PC-3 (cell line): ENCODE measurements at regions not wholly inside any gene's neighbourhood (a gene's known extent, or its start where the extent isn't known, plus 50 kb on each side); places are given as distances from the start of the nearest gene placed in this dataset.

Experiments used
- ATAC-seq: fragments of 200-7000 bp; cut with Tn5 transposase; 2 replicates; pipeline ENCODE4 v1.9.1; 2020; ENCODE audit warnings: mild to moderate bottlenecking, moderate library complexity
- BruUV-seq: library from RNA; stranded (reverse); fragments of 400-500 nt; replicated peaks from 2 replicates; lab custom pipeline; 2021; lab: Mats Ljungman, UMichigan
- CTCF ChIA-PET: fragments of 300-600 bp; sonication (Branson Sonifier 250); formaldehyde crosslinking; loops from one replicate; lab custom pipeline; 2022; ENCODE audit warnings: antibody characterized with exemption; lab: Charles Lee
- POLR2A ChIA-PET: fragments of 300-600 bp; sonication (Branson Sonifier 250); formaldehyde crosslinking; loops from one replicate; lab custom pipeline; 2022; ENCODE audit warnings: antibody characterized with exemption; ENCODE audit not compliant: unreplicated experiment; lab: Charles Lee
- DNase-seq: peaks from one replicate; pipeline ENCODE4 v3.0.0-alpha.2; 2015
- H2AFZ ChIP-seq: fragments of 300-600 bp; sonication (generic); 2 replicates; pipeline ENCODE4 v1.6.0; 2016; ENCODE audit warnings: antibody characterized with exemption, low read length
- H3F3A ChIP-seq: fragments of 300-600 bp; sonication (generic); one replicate; pipeline ENCODE4 v1.6.0; 2017; ENCODE audit warnings: antibody characterized with exemption, low read length, control low read depth, mild to moderate bottlenecking; ENCODE audit not compliant: unreplicated experiment
- H3K27ac ChIP-seq: fragments of 300-600 bp; sonication (generic); 2 replicates; pipeline ENCODE4 v1.5.1; 2016; ENCODE audit warnings: mild to moderate bottlenecking, low read length
- H3K27me3 ChIP-seq: fragments of 300-600 bp; sonication (generic); 2 replicates; pipeline ENCODE4 v1.6.1; 2016; ENCODE audit warnings: low read length, mixed read lengths
- H3K36me3 ChIP-seq: fragments of 300-600 bp; sonication (generic); 2 replicates; pipeline ENCODE4 v1.6.1; 2016; ENCODE audit warnings: low read depth, mixed run types, low read length, mixed read lengths
- H3K4me1 ChIP-seq: fragments of 300-600 bp; sonication (generic); 2 replicates; pipeline ENCODE4 v1.5.1; 2016; ENCODE audit warnings: low read length; ENCODE audit not compliant: insufficient read depth
- H3K4me2 ChIP-seq: fragments of 300-600 bp; sonication (generic); 2 replicates; pipeline ENCODE4 v1.6.0; 2016; ENCODE audit warnings: low read length
- H3K4me3 ChIP-seq: fragments of 300-600 bp; sonication (generic); 2 replicates; pipeline ENCODE4 v1.5.1; 2016; ENCODE audit warnings: mild to moderate bottlenecking, low read length, mixed read lengths
- H3K79me2 ChIP-seq: fragments of 300-600 bp; sonication (generic); 2 replicates; pipeline ENCODE4 v1.6.1; 2017; ENCODE audit warnings: low read length, mixed read lengths
- H3K9ac ChIP-seq: fragments of 300-600 bp; sonication (generic); 2 replicates; pipeline ENCODE4 v1.6.0; 2016; ENCODE audit warnings: mild to moderate bottlenecking, low read length
- H3K9me2 ChIP-seq: fragments of 300-600 bp; sonication (generic); replicated peaks from 2 replicates; pipeline ENCODE4 v1.6.1; 2016; ENCODE audit warnings: mixed run types, low read length, mixed read lengths
- H3K9me3 ChIP-seq: fragments of 300-600 bp; sonication (generic); 2 replicates; pipeline ENCODE4 v1.6.1; 2016; ENCODE audit warnings: low read length, mixed read lengths
- H4K20me1 ChIP-seq: fragments of 300-600 bp; sonication (generic); 2 replicates; pipeline ENCODE4 v1.6.1; 2016; ENCODE audit warnings: low read length, mixed read lengths
- CTCF ChIP-seq: fragments of 300-600 bp; sonication (generic); conservative IDR thresholded peaks from 2 replicates; pipeline ENCODE4 v1.5.1; 2017; ENCODE audit warnings: antibody characterized with exemption, low read depth, mild to moderate bottlenecking, low read length
- EZH2 ChIP-seq: fragments of 300-600 bp; sonication (generic); IDR thresholded peaks from one replicate; pipeline ENCODE4 v1.6.1; 2017; ENCODE audit warnings: antibody characterized with exemption, mild to moderate bottlenecking, low read length; ENCODE audit not compliant: unreplicated experiment
- EZH2phosphoT487 ChIP-seq: fragments of 300-600 bp; sonication (generic); IDR thresholded peaks from 2 replicates; pipeline ENCODE4 v1.6.1; 2018; ENCODE audit warnings: mild to moderate bottlenecking, antibody characterized with exemption, low read length, borderline replicate concordance
- intact Hi-C: fragments of 100-400 bp; cut with micrococcal nuclease; formaldehyde crosslinking; loops from 2 replicates; pipeline ENCODE4 v1.9.0; 2023

DNA sequence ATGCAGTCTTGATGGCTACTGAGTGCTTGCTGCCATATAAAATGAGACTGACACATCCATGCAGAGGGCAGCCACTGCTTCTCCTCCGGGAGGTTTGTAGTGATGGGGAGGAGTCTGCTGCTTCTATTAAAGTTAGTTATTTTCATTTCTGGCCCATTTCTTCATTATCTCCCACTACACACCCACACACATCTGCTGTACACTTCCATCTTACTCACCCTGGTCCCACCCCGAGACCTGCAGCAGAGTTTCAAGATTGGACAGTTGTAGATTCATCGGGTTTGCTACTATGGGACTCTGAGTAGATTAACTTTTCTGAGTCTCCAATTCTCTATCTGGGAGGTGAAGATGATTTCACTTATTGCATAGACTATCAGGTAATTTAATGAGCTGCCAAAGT is 176.2 kb upstream of the SNX19 start:
- Histone ChIP-seq H4K20me1 (no peaks in the 10 kb centered on the region), H3K36me3 (no peaks in the 10 kb centered on the region), H3K9ac (no peak overlapping the region), H3K4me2 (no peak overlapping the region), H3K27ac (no peak overlapping the region), H3K4me3 (no peak overlapping the region), H3F3A (no peaks in the 10 kb centered on the region), H3K79me2 (no peaks in the 10 kb centered on the region), H3K9me2 (no peaks in the 10 kb centered on the region), H3K4me1 (no peaks in the 10 kb centered on the region), H3K27me3 (peaks cover 25% of the 10 kb centered on the region; the same call in 1 of the 2 replicates), H2AFZ (no peak overlapping the region), H3K9me3 (no peaks in the 10 kb centered on the region)
- intact Hi-C loops = no loop called here
- no peak for DNase-seq
- ChIA-PET CTCF (no interaction called here), POLR2A (no interaction called here)
- ATAC-seq = no peak
- no TSS peak for BruUV-seq
- TF ChIP-seq CTCF = no peak
- no peak for TF ChIP-seq EZH2
- TF ChIP-seq EZH2phosphoT487 = no peak

DNA sequence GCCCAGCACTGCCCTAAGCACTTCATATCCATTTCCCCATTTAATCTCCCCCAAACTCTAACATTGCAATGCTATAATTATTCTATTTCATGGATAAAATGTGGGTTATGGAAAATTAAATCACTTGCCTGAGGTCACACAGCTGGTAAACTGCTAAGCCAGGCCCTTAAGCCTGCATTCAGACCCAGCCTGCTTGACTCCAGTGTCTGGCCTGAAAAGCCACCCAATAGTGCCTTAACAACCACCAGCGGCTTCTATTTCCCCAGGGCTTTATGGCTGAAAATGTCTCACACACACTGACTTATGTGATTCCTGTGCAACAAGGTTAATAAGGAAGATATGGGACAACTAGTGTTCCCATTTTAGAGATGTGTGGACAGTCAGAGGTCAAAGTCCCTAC is 178.5 kb upstream of the SNX19 start:
- no peaks in the 10 kb centered on the region for H3K9me2 ChIP-seq
- H3F3A ChIP-seq = no peaks in the 10 kb centered on the region
- DNase-seq = no peak
- no peak overlapping the region for H3K4me2 ChIP-seq
- no peak overlapping the region for H3K9ac ChIP-seq
- H3K79me2 ChIP-seq = no peaks in the 10 kb centered on the region
- POLR2A ChIA-PET = no interaction called here
- BruUV-seq = no TSS peak
- CTCF ChIA-PET = no interaction called here
- H4K20me1 ChIP-seq = no peaks in the 10 kb centered on the region
- no peak overlapping the region for H3K4me3 ChIP-seq
- H3K4me1 ChIP-seq = peaks cover 15% of the 10 kb centered on the region
- TF ChIP-seq EZH2phosphoT487 (no peak), EZH2 (no peak), CTCF (no peak)
- no peaks in the 10 kb centered on the region for H3K9me3 ChIP-seq
- no peaks in the 10 kb centered on the region for H3K36me3 ChIP-seq
- intact Hi-C loops = no loop called here
- no peak for ATAC-seq
- peaks cover 15% of the 10 kb centered on the region; the same call in 1 of the 2 replicates for H3K27me3 ChIP-seq
- H2AFZ ChIP-seq = no peak overlapping the region
- H3K27ac ChIP-seq = no peak overlapping the region

DNA sequence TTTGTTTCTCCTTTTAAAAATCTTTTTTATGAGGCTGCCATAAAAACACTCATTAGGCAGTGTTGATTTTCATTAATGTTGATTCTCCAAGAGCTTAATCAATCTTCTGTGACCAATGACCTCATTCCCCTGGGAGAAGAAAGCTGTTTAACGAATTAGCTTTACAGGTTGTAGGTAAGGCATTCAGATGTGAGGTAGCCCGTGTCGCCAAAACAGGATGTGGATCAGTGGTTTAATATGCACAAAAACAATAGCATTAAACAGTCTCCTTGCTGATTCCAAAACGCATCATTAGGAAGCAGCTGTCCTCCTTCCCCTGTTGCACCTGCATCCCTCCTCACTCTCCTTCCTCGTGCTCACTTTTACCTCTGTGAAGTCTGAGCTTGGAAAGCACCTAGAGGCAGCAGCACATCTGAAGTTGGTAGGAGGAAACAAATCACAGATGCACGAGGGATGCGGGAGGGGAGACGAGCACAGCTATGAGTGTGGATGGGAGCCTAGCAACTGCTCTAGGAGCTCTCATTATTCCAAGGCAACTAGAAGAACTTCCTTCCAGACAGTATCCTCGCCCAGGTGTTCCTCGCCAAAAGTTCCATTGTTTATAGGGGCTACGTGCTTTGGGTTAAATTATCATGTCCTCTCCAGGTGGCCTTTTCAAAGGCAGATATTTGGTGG is 179.4 kb upstream of the SNX19 start:
- Histone ChIP-seq H3K9ac (no peak overlapping the region), H3K4me1 (peaks cover 19% of the 10 kb centered on the region), H4K20me1 (no peaks in the 10 kb centered on the region), H3K79me2 (no peaks in the 10 kb centered on the region), H3K27ac (no peak overlapping the region), H3F3A (no peaks in the 10 kb centered on the region), H3K9me2 (no peaks in the 10 kb centered on the region), H2AFZ (no peak overlapping the region), H3K36me3 (no peaks in the 10 kb centered on the region), H3K4me2 (no peak overlapping the region), H3K4me3 (no peak overlapping the region), H3K27me3 (peaks cover 9% of the 10 kb centered on the region; the same call in 1 of the 2 replicates), H3K9me3 (no peaks in the 10 kb centered on the region)
- ChIA-PET CTCF (no interaction called here), POLR2A (no interaction called here)
- DNase-seq = no peak
- no TSS peak for BruUV-seq
- no peak for TF ChIP-seq EZH2phosphoT487
- no peak for TF ChIP-seq CTCF
- no peak for TF ChIP-seq EZH2
- intact Hi-C loops = no loop called here
- no peak for ATAC-seq
